Lower leg skin (tissue), 4 donors: ENCODE measurements at regions not wholly inside any gene's neighbourhood (a gene's known extent, or its start where the extent isn't known, plus 50 kb on each side); places are given as distances from the start of the nearest gene placed in this dataset.

Experiments used
- DNase-seq, 2 donors: peaks; one replicate each; pipeline ENCODE4 v3.0.0-alpha.2; 2019; ENCODE audit warnings: low spot score in 2 of 2
- H3K4me3 ChIP-seq: fragments of 200-600 bp; sonication (generic); 2 replicates; pipeline ENCODE4 v1.5.1; 2017; ENCODE audit warnings: mild to moderate bottlenecking, low read depth; ENCODE audit not compliant: poor library complexity, severe bottlenecking
- CTCF ChIP-seq, 3 donors: fragments of 450-650 bp; IDR thresholded peaks; one replicate each; pipeline ENCODE4 v1.5.1; 2016; ENCODE audit warnings: antibody characterized with exemption in 3 of 3, mild to moderate bottlenecking in 3 of 3, moderate library complexity in 2 of 3
- POLR2A ChIP-seq, 2 donors: fragments of 450-650 bp; IDR thresholded peaks; one replicate each; pipeline ENCODE4 v1.6.1; 2016 to 2017; ENCODE audit warnings: antibody characterized with exemption in 2 of 2, mild to moderate bottlenecking in 1 of 2, moderate library complexity in 1 of 2
- WGBS, 2 donors: methylation state at CpG; one replicate each; pipeline ENCODE4 v1.1.5; 2018; 5-methylcytosine and 5-hydroxymethylcytosine counted together
- intact Hi-C: fragments of 100-400 bp; cut with DNase I; formaldehyde crosslinking; loops from one replicate; pipeline ENCODE4 v1.15.0; 2023; ENCODE audit warnings: low total_unique reads

GRCh38 chr15:61449186-61449702 lies 220.1 kb upstream of the RORA start:
- H3K4me3 ChIP-seq = no peak overlapping the region
- intact Hi-C loops = no loop called here
- TF ChIP-seq POLR2A (IDR thresholded peaks at IDR 0.05) (no peak), CTCF (IDR thresholded peaks at IDR 0.05) (no peak)
- DNase-seq = no peak

GRCh38 chr15:61447981-61448380 lies 218.9 kb upstream of the RORA start:
- DNase-seq = no peak
- TF ChIP-seq POLR2A (IDR thresholded peaks at IDR 0.05) (no peak), CTCF (IDR thresholded peaks at IDR 0.05) (no peak)
- no peak overlapping the region for H3K4me3 ChIP-seq
- intact Hi-C loops = no loop called here
- 54 to 62% methylated on average over 4 of the region's 4 CpGs for WGBS, 2 donors

- no peak for DNase-seq
- intact Hi-C loops = no loop called here
- 65 to 74% methylated on average over 2 of the region's 2 CpGs for WGBS, 2 donors
- H3K4me3 ChIP-seq = no peak overlapping the region
- TF ChIP-seq POLR2A (IDR thresholded peaks at IDR 0.05) (no peak), CTCF (IDR thresholded peaks at IDR 0.05) (no peak)
These were observed 215.5 kb upstream of the RORA start for GRCh38 chr15:61444585-61444984.

GRCh38 chr15:61442821-61443220 lies 213.7 kb upstream of the RORA start:
- 83 to 89% methylated on average over 1 of the region's 1 CpG for WGBS, 2 donors
- DNase-seq = no peak
- intact Hi-C loops = no loop called here
- no peak overlapping the region for H3K4me3 ChIP-seq
- TF ChIP-seq POLR2A (IDR thresholded peaks at IDR 0.05) (no peak), CTCF (IDR thresholded peaks at IDR 0.05) (no peak)

- intact Hi-C loops = no loop called here
- no peak overlapping the region for H3K4me3 ChIP-seq
- DNase-seq = no peak
- TF ChIP-seq CTCF (IDR thresholded peaks at IDR 0.05) (no peak), POLR2A (IDR thresholded peaks at IDR 0.05) (no peak)
These were observed 212.8 kb upstream of the RORA start for GRCh38 chr15:61441891-61442290.

- H3K4me3 ChIP-seq = no peak overlapping the region
- no peak for DNase-seq
- TF ChIP-seq POLR2A (IDR thresholded peaks at IDR 0.05) = no peak
- TF ChIP-seq CTCF (IDR thresholded peaks at IDR 0.05) = no peak
- intact Hi-C loops = no loop called here
- 34 to 45% methylated on average over 1 of the region's 1 CpG for WGBS, 2 donors
These were observed 197.4 kb upstream of the RORA start for GRCh38 chr15:61426466-61426865.
